HG02885 (cell line): ENCODE measurements at regions not wholly inside any gene's neighbourhood (a gene's known extent, or its start where the extent isn't known, plus 50 kb on each side); places are given as distances from the start of the nearest gene placed in this dataset.
"Not testable (repeated sequence)": the region's sequence is repeated elsewhere in the genome, so short reads cannot be mapped to it uniquely, and the experiment has no call there.

Experiments used
- ATAC-seq: cut with Tn5 transposase; IDR thresholded peaks from one replicate; pipeline ENCODE4 v1.9.1; 2021; ENCODE audit warnings: mild to moderate bottlenecking; ENCODE audit not compliant: unreplicated experiment, poor library complexity

DNA sequence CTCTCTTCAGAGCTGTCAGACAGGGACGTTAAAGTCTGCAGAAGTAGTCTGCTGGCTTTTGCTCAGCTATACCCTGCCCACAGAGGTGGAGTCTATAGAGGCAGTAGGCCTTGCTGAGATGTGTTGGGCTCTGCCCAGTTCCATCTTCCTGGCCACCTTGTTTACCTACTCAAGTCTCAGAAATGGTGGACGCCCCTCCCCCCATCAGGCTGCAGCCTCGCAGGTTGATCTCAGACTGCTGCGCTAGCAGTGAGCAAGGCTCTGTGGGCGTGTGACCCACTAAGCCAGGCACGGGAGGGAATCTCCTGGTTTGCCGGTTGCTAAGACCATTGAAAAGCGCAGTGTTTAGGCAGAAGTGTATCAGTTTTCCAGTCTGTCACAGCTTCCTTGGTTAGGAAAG, 305.0 kb downstream of the BCKDHB start:
- ATAC-seq = no peak

DNA sequence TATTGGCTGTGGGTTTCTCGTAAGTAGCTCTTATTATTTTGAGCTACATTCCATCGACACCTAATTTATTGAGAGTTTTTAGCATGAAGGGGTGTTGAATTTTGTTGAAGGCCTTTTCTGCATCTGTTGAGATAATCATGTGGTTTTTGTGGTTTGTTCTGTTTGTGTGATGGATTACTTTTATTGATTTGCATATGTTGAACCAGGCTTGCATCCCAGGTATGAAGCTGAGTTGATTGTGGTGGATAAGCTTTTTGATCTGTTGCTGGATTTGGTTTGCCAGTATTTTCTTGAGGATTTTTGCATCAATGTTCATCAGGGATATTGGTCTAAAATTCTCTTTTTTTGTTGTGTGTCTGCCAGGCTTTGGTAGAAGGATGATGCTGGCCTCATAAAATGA, 301.5 kb downstream of the BCKDHB start:
- not testable (repeated sequence) for ATAC-seq

DNA sequence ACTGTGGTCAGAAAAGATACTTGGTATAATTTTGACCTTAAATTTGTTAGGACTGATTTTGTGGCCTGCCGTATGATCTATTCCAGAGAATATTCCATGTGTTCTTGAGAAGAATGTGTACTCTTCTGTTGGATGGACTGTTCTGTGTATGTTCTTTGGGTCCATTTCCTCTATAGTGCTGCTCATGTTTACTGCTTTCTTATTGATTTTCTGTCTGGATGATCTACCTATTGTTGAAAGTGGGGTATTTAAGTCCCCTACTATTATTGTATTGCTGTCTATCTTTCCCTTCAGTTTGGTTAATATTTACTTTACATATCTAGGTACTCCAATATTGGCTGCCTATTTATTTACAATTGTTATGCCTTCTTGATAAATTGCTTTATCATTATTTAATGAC, 298.4 kb downstream of the BCKDHB start:
- ATAC-seq = no peak

DNA sequence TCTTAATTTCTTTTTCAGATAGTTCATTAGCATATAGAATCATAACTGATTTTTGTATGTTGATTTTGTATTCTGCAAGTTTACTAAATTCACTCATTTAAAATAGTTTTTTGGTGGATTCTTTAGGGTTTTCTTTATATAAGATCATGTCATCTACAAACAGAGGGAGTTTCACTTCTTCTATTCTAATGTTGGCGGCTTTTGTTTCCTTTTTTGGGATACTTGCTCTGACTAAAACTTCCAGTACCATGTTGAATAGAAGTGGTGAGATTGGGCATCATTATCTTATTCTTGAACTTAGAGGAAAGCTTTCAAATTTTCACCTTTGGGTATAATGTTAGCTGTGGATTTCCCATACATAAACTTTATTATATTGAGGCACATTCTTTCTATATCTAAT, 296.9 kb downstream of the BCKDHB start:
- no peak for ATAC-seq

DNA sequence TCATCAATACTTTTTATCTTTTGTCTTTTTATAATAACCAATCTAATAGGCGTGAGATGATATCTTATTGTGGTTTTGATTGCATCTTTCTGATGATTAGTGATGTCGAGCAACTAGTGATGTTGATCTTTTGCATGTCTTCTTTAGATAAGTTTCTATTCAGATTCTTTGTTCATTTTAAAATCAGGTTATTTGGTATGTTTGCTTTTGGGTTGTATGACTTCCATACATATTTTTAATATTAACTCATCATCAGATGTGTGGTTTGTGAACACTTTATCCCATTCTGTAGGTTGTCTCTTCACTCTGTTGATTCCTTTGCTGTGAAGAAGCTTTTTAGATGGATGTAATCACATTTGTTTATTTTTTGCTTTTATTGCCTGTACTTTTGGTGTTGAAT, 295.8 kb downstream of the BCKDHB start:
- ATAC-seq = no peak
